OCI-LY7 (cell line): ENCODE measurements at regions not wholly inside any gene's neighbourhood (a gene's known extent, or its start where the extent isn't known, plus 50 kb on each side); places are given as distances from the start of the nearest gene placed in this dataset.

Experiments used
- EZH2phosphoT487 ChIP-seq: fragments of 200-600 bp; sonication (generic); IDR thresholded peaks from 2 replicates; pipeline ENCODE4 v1.6.1; 2018; ENCODE audit warnings: low read depth, borderline replicate concordance, mild to moderate bottlenecking, mixed run types, antibody characterized with exemption, low read length, moderate library complexity, mixed read lengths
- TF ChIP-seq, protein P1 (sequence below): fragments of 200-600 bp; sonication (generic); conservative IDR thresholded peaks from 2 replicates; pipeline ENCODE4 v1.5.1; 2014; ENCODE audit warnings: mild to moderate bottlenecking, antibody characterized with exemption, low read length, moderate library complexity, mixed read lengths

- TF ChIP-seq, protein P1, sequence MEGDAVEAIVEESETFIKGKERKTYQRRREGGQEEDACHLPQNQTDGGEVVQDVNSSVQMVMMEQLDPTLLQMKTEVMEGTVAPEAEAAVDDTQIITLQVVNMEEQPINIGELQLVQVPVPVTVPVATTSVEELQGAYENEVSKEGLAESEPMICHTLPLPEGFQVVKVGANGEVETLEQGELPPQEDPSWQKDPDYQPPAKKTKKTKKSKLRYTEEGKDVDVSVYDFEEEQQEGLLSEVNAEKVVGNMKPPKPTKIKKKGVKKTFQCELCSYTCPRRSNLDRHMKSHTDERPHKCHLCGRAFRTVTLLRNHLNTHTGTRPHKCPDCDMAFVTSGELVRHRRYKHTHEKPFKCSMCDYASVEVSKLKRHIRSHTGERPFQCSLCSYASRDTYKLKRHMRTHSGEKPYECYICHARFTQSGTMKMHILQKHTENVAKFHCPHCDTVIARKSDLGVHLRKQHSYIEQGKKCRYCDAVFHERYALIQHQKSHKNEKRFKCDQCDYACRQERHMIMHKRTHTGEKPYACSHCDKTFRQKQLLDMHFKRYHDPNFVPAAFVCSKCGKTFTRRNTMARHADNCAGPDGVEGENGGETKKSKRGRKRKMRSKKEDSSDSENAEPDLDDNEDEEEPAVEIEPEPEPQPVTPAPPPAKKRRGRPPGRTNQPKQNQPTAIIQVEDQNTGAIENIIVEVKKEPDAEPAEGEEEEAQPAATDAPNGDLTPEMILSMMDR = no peak
- TF ChIP-seq EZH2phosphoT487 = no peak
Measured at GRCh38 chr13:91248249-91248648, 99.2 kb upstream of the MIR17HG start.
